ENCODE measurements at regions not wholly inside any gene's neighbourhood (a gene's known extent, or its start where the extent isn't known, plus 50 kb on each side); places are given as distances from the start of the nearest gene placed in this dataset.

- intact Hi-C loops (cut with micrococcal nuclease) = no loop called here
- H3K4me3 ChIP-seq (replicated peaks in 1 of 2; ENCODE audit: low read depth in 1 of 2, low read length in 2 of 2) = no peak overlapping the region
- DNase-seq (ENCODE audit: low read depth, low spot score) = no peak
- H3K36me3 ChIP-seq (ENCODE audit: control insufficient read depth in 1 of 2, insufficient read depth in 2 of 2, low read length in 2 of 2) = no peaks in the 10 kb centered on the region
- no peak overlapping the region for H3K4me2 ChIP-seq (ENCODE audit: low read length)
- H3K9me2 ChIP-seq (ENCODE audit: insufficient read depth) = no peaks in the 10 kb centered on the region
- no peak overlapping the region for H3K9ac ChIP-seq (ENCODE audit: low read length)
- no peaks in the 10 kb centered on the region for H3K27me3 ChIP-seq (ENCODE audit: insufficient read depth, low read length)
- ChIA-PET RAD21 (ENCODE audit: low non-redundant PET in 1 of 2, low total read pairs in 2 of 2, uncharacterized antibody in 2 of 2, unreplicated experiment in 2 of 2) (no interaction called here), CTCF (interaction anchor here (1.3 kb wide), 1 partner anchor 20 kb away, joined by 4 read pairs; no protein-coding TSS in a partner anchor), POLR2A (no interaction called here)
- H4K20me1 ChIP-seq (ENCODE audit: insufficient read depth) = no peaks in the 10 kb centered on the region
- H3K27ac ChIP-seq (ENCODE audit: low read depth, low read length) = no peak overlapping the region
- no TSS peak for BruUV-seq (replicated peaks)
- no peak for ATAC-seq
- H3K4me1 ChIP-seq (ENCODE audit: control insufficient read depth in 1 of 2, insufficient read depth in 2 of 2, low read length in 2 of 2) = no peaks in the 10 kb centered on the region
- H2AFZ ChIP-seq (ENCODE audit: low read depth, low read length, poor library complexity, severe bottlenecking) = no peak overlapping the region
- no peaks in the 10 kb centered on the region for H3K9me3 ChIP-seq (ENCODE audit: control insufficient read depth in 1 of 2, insufficient read depth in 1 of 2, low read depth in 1 of 2, low read length in 2 of 2)
- TF ChIP-seq POLR2A (IDR thresholded peaks at IDR 0.05; ENCODE audit: borderline replicate concordance, extremely low read depth, insufficient read depth, insufficient read length) = no peak
- no peak for TF ChIP-seq TCF7L2 (IDR thresholded peaks at IDR 0.05; ENCODE audit: borderline replicate concordance, extremely low read depth, insufficient read depth, insufficient read length)
- H3K79me2 ChIP-seq (ENCODE audit: insufficient read depth, low read length) = no peaks in the 10 kb centered on the region
Measured at GRCh38 chr2:177315364-177315763, 50.8 kb upstream of the NFE2L2 start.

- H4K20me1 ChIP-seq (ENCODE audit: insufficient read depth) = no peaks in the 10 kb centered on the region
- H3K79me2 ChIP-seq (ENCODE audit: insufficient read depth, low read length) = no peaks in the 10 kb centered on the region
- H2AFZ ChIP-seq (ENCODE audit: low read depth, low read length, poor library complexity, severe bottlenecking) = no peak overlapping the region
- H3K9ac ChIP-seq (ENCODE audit: low read length) = no peak overlapping the region
- DNase-seq (ENCODE audit: low read depth, low spot score) (no peak), ATAC-seq (no peak)
- no peaks in the 10 kb centered on the region for H3K4me1 ChIP-seq (ENCODE audit: control insufficient read depth in 1 of 2, insufficient read depth in 2 of 2, low read length in 2 of 2)
- ChIA-PET POLR2A (no interaction called here), RAD21 (ENCODE audit: low non-redundant PET in 1 of 2, low total read pairs in 2 of 2, uncharacterized antibody in 2 of 2, unreplicated experiment in 2 of 2) (no interaction called here), CTCF (no interaction called here)
- no peaks in the 10 kb centered on the region for H3K9me2 ChIP-seq (ENCODE audit: insufficient read depth)
- H3K36me3 ChIP-seq (ENCODE audit: control insufficient read depth in 1 of 2, insufficient read depth in 2 of 2, low read length in 2 of 2) = no peaks in the 10 kb centered on the region
- H3K4me2 ChIP-seq (ENCODE audit: low read length) = no peak overlapping the region
- no TSS peak for BruUV-seq (replicated peaks)
- H3K4me3 ChIP-seq (replicated peaks in 1 of 2; ENCODE audit: low read depth in 1 of 2, low read length in 2 of 2) = no peak overlapping the region
- TF ChIP-seq SP1 (IDR thresholded peaks at IDR 0.05; ENCODE audit: low read depth) (no peak), ATF3 (IDR thresholded peaks at IDR 0.05) (no peak), MAX (IDR thresholded peaks at IDR 0.05) (no peak), SRF (IDR thresholded peaks at IDR 0.05; ENCODE audit: low read depth) (no peak), FOSL1 (IDR thresholded peaks at IDR 0.05; ENCODE audit: low read depth) (no peak), ZNF274 (IDR thresholded peaks at IDR 0.05; ENCODE audit: low read depth, low read length) (no peak), CTCF (IDR thresholded peaks at IDR 0.05 in 2 of 3, conservative IDR thresholded peaks at IDR 0.05 in 1 of 3; ENCODE audit: borderline replicate concordance in 1 of 3, insufficient read depth in 1 of 3, low read depth in 2 of 3, low read length in 2 of 3) (no peak), EZH2phosphoT487 (IDR thresholded peaks at IDR 0.05; ENCODE audit: borderline replicate concordance) (no peak), ZFX (IDR thresholded peaks at IDR 0.05) (no peak), POLR2AphosphoS5 (IDR thresholded peaks at IDR 0.05; ENCODE audit: low read depth, low read length) (no peak)
- no peaks in the 10 kb centered on the region for H3K27me3 ChIP-seq (ENCODE audit: insufficient read depth, low read length)
- no peak overlapping the region for H3K27ac ChIP-seq (ENCODE audit: low read depth, low read length)
- intact Hi-C loops (cut with micrococcal nuclease) = no loop called here
- no peaks in the 10 kb centered on the region for H3K9me3 ChIP-seq (ENCODE audit: control insufficient read depth in 1 of 2, insufficient read depth in 1 of 2, low read depth in 1 of 2, low read length in 2 of 2)
Measured at GRCh38 chr2:177316756-177317155, 52.2 kb upstream of the NFE2L2 start.

All from HCT116 (cell line).